Activated CD4-positive, alpha-beta T cell treated with anti-CD3 and anti-CD28 coated beads, Interleukin-2, amount 10 ng/mL, durations not matched to agents 7 days and 5 days (primary cell): ENCODE measurements at regions not wholly inside any gene's neighbourhood (a gene's known extent, or its start where the extent isn't known, plus 50 kb on each side); places are given as distances from the start of the nearest gene placed in this dataset.
"Not testable (repeated sequence)": the region's sequence is repeated elsewhere in the genome, so short reads cannot be mapped to it uniquely, and the experiment has no call there.

Source experiments
- CTCF ChIA-PET: fragments of 350-600 bp; sonication (Branson Sonifier 250); formaldehyde crosslinking; loops from one replicate; lab custom pipeline; 2021; ENCODE audit warnings: antibody characterized with exemption; lab: Charles Lee
- POLR2A ChIA-PET: fragments of 350-600 bp; sonication (Branson Sonifier 250); formaldehyde crosslinking; loops from one replicate; lab custom pipeline; 2021; ENCODE audit warnings: antibody characterized with exemption; lab: Charles Lee
- DNase-seq: peaks from one replicate; pipeline ENCODE4 v3.0.0-alpha.2; 2020
- H3K27ac Mint-ChIP-seq: one replicate; pipeline ENCODE4 v1.8.0; 2021; ENCODE audit warnings: mild to moderate bottlenecking, moderate library complexity, mixed read lengths
- H3K27me3 Mint-ChIP-seq: one replicate; pipeline ENCODE4 v1.8.0; 2021; ENCODE audit warnings: mixed read lengths
- H3K36me3 Mint-ChIP-seq: one replicate; pipeline ENCODE4 v1.8.0; 2021; ENCODE audit warnings: low read depth, mixed read lengths
- H3K4me1 Mint-ChIP-seq: one replicate; pipeline ENCODE4 v1.8.0; 2021; ENCODE audit warnings: mixed read lengths
- H3K4me3 Mint-ChIP-seq: one replicate; pipeline ENCODE4 v1.8.0; 2021; ENCODE audit warnings: mild to moderate bottlenecking, moderate library complexity, mixed read lengths
- H3K9me3 Mint-ChIP-seq: one replicate; pipeline ENCODE4 v1.8.0; 2021; ENCODE audit warnings: mixed read lengths

GRCh38 chr16:18263046-18263445 lies 73.5 kb downstream of the NPIPA8 start:
- H3K36me3 Mint-ChIP-seq, H3K4me1 Mint-ChIP-seq, H3K27ac Mint-ChIP-seq, H3K9me3 Mint-ChIP-seq, CTCF ChIA-PET, H3K4me3 Mint-ChIP-seq, POLR2A ChIA-PET, DNase-seq, H3K27me3 Mint-ChIP-seq: not testable (repeated sequence)

GRCh38 chr16:18261848-18262247 lies 74.7 kb downstream of the NPIPA8 start:
- H3K4me1 Mint-ChIP-seq, POLR2A ChIA-PET, H3K27me3 Mint-ChIP-seq, H3K4me3 Mint-ChIP-seq, H3K36me3 Mint-ChIP-seq, CTCF ChIA-PET, H3K9me3 Mint-ChIP-seq, H3K27ac Mint-ChIP-seq, DNase-seq: not testable (repeated sequence)

- POLR2A ChIA-PET, CTCF ChIA-PET, H3K36me3 Mint-ChIP-seq, H3K27me3 Mint-ChIP-seq, H3K4me1 Mint-ChIP-seq, H3K4me3 Mint-ChIP-seq, H3K9me3 Mint-ChIP-seq, DNase-seq, H3K27ac Mint-ChIP-seq: not testable (repeated sequence)
Measured at GRCh38 chr16:18259496-18260176, 76.9 kb downstream of the NPIPA8 start.

DNA sequence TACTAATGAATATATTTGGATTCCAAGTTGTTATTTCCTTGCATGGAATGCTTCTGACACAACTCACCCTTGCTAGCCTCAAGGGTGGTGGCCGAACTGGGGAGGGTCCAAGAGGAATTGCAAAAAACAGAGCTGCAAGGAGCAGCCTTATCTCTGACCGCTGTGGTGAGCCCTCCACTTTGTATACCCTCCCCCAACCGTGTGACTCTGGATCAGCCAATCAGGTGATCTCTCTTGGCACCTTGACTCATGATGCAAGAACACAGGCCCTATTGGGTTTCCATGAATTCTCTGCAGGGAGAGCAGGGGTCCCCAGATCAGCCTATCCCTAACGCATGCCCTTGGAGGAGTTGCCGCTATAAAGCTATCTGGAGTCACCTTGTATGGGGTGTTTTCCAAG lies 83.6 kb downstream of the NPIPA8 start:
- POLR2A ChIA-PET, H3K27me3 Mint-ChIP-seq, H3K4me3 Mint-ChIP-seq, H3K9me3 Mint-ChIP-seq, H3K36me3 Mint-ChIP-seq, CTCF ChIA-PET, H3K27ac Mint-ChIP-seq, H3K4me1 Mint-ChIP-seq, DNase-seq: not testable (repeated sequence)

GRCh38 chr16:18230505-18230904 lies 106.0 kb downstream of the NPIPA8 start:
- CTCF ChIA-PET, H3K4me1 Mint-ChIP-seq, H3K27me3 Mint-ChIP-seq, H3K27ac Mint-ChIP-seq, POLR2A ChIA-PET, H3K36me3 Mint-ChIP-seq, H3K9me3 Mint-ChIP-seq, DNase-seq, H3K4me3 Mint-ChIP-seq: not testable (repeated sequence)

DNA sequence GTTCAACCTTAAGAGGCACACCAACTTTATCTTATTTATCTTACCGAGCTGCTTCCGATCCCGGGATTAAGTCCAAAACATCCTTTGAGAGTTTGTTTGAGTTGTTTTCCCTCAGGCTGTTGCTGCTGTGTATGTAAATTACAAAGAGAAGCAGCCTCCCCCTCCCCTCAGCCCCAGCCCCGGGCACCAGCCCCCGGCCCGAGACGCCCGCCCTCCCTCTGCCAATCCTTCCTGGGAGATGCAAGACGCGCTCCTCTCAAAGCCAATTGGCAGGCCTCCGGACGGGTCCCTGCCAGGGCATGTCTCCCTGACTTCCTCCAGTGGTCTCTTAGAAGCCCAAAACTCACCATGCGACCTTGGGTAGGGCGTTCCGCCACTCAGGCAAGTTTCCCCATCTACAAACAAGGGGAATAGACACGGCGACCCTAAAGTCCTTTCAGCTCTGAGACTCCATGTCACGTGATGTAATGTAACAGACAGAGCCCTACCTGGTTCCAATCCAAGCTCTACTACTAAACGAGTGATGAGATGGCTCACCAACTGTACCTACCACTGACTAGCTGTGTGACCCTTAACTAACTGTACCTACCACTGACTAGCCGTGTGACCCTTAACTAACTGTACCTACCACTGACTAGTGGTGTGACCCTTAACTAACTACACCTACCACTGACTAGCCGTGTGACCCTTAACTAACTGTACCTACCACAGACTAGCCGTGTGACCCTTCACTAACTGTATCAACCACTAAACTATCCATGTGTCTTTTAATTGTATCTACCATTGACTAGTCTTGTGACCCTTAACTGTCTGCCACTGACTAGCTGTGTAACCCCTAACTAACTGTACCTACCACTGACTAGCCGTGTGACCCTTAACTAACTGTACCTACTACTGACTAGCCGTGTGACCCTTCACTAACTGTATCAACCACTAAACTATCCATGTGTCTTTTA lies 114.2 kb downstream of the NPIPA8 start:
- H3K27me3 Mint-ChIP-seq, DNase-seq, H3K4me1 Mint-ChIP-seq, H3K9me3 Mint-ChIP-seq, POLR2A ChIA-PET, CTCF ChIA-PET, H3K36me3 Mint-ChIP-seq, H3K27ac Mint-ChIP-seq, H3K4me3 Mint-ChIP-seq: not testable (repeated sequence)

GRCh38 chr16:18217741-18218140 lies 118.8 kb downstream of the NPIPA8 start:
- H3K27me3 Mint-ChIP-seq, POLR2A ChIA-PET, H3K27ac Mint-ChIP-seq, H3K9me3 Mint-ChIP-seq, CTCF ChIA-PET, H3K36me3 Mint-ChIP-seq, H3K4me1 Mint-ChIP-seq, DNase-seq, H3K4me3 Mint-ChIP-seq: not testable (repeated sequence)

GRCh38 chr16:18216814-18217213 lies 119.7 kb downstream of the NPIPA8 start:
- H3K4me3 Mint-ChIP-seq, DNase-seq, H3K27me3 Mint-ChIP-seq, H3K27ac Mint-ChIP-seq, H3K36me3 Mint-ChIP-seq, CTCF ChIA-PET, H3K4me1 Mint-ChIP-seq, H3K9me3 Mint-ChIP-seq, POLR2A ChIA-PET: not testable (repeated sequence)

- H3K36me3 Mint-ChIP-seq, H3K27ac Mint-ChIP-seq, H3K9me3 Mint-ChIP-seq, H3K27me3 Mint-ChIP-seq, DNase-seq, CTCF ChIA-PET, H3K4me1 Mint-ChIP-seq, POLR2A ChIA-PET, H3K4me3 Mint-ChIP-seq: not testable (repeated sequence)
Measured at GRCh38 chr16:18213810-18214209, 122.7 kb downstream of the NPIPA8 start.

DNA sequence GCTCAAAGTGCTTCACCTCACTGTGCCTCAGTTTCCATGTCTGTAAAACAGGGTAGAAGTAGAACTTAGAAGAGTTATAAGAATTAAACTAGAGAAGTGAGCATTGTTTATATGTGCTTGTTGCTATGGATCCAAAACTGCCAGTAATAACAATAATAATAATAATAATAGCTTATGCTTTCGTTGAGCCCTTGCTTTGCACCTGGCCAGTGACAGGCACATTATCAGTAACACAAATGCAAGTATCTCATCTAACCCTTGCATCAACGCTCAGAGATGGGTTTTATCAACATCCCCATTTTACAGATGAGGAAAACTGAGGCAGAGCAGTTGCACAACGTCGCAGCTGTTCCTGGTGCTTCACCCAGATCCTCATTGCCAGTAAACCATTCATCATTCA lies 125.0 kb downstream of the NPIPA8 start:
- POLR2A ChIA-PET, CTCF ChIA-PET, H3K27ac Mint-ChIP-seq: not testable (repeated sequence)

DNA sequence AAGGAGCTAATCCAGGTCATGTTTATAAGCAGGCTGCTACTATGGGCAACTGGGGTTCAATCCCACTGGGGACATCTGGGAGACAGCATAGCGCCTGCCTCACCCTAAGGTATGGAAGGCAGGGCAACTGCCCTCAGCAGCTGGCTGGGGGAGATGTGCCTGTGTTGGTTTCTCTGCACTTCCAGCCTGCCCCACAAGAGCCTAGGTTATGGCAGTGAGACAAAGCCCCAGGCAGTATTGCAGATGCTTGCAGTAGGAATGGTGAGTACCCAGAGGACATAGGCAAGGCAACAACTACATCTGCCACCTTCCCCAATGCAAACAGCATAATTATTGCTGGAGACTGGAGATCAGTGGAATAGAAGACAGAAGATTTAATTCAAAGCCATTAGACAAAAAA lies 131.8 kb downstream of the NPIPA8 start:
- H3K27me3 Mint-ChIP-seq, H3K36me3 Mint-ChIP-seq, POLR2A ChIA-PET, DNase-seq, H3K4me1 Mint-ChIP-seq, CTCF ChIA-PET, H3K4me3 Mint-ChIP-seq, H3K9me3 Mint-ChIP-seq, H3K27ac Mint-ChIP-seq: not testable (repeated sequence)

More for the DNA sequence above, 125.0 kb downstream of the NPIPA8 start:
- H3K9me3 Mint-ChIP-seq, DNase-seq, H3K4me3 Mint-ChIP-seq, H3K36me3 Mint-ChIP-seq, H3K4me1 Mint-ChIP-seq, H3K27me3 Mint-ChIP-seq: not testable (repeated sequence)

DNA sequence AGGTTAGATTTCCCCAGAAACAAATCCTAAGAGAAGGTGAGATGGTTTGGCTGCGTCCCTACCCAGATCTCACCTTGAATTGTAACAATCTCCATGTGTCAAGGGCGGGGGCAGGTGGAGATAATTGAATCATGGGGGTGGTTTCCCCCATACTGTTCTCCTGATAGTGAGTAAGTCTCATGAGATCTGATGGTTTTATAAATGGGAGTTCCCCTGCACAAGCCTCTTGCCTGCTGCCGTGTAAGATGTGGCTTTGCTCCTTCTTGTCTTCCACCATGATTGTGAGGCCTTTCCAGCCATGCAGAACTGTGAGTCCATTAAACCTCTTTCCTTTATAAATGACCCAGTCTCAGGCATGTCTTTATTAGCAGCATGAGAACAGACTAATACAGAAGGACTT lies 132.2 kb downstream of the NPIPA8 start:
- H3K36me3 Mint-ChIP-seq, POLR2A ChIA-PET, H3K9me3 Mint-ChIP-seq, H3K27ac Mint-ChIP-seq, CTCF ChIA-PET, H3K4me1 Mint-ChIP-seq, H3K27me3 Mint-ChIP-seq, H3K4me3 Mint-ChIP-seq, DNase-seq: not testable (repeated sequence)

DNA sequence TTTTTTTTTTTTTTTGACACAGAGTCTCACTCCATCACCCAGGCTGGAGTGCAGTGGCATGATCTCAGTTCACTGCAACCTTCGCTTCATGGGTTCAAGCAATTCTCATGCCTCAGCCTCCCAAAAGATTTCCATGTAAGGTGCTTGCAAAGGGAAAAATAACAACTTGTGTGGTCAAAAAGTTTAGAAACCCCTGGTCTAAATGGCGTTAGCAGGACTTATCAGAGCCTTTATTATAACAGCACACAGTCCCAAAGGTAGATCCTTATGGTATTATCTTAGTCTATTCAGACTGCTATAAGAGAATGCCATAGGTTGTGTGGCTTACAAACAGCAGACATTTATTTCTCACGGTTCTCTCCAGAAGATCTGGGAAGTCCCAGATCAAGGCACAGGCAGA lies 135.0 kb downstream of the NPIPA8 start:
- POLR2A ChIA-PET, H3K27me3 Mint-ChIP-seq, H3K27ac Mint-ChIP-seq, H3K4me3 Mint-ChIP-seq, H3K36me3 Mint-ChIP-seq, DNase-seq, H3K9me3 Mint-ChIP-seq, CTCF ChIA-PET, H3K4me1 Mint-ChIP-seq: not testable (repeated sequence)
